ENCODE measurements at regions not wholly inside any gene's neighbourhood (a gene's known extent, or its start where the extent isn't known, plus 50 kb on each side); places are given as distances from the start of the nearest gene placed in this dataset.

- DNase-seq (ENCODE audit: low read depth in 2 of 2, low spot score in 1 of 2), result no peak
Measured at GRCh38 chr2:17079262-17079661, 413.6 kb upstream of the CYRIA start.

GRCh38 chr2:17076533-17076932 is 410.9 kb upstream of the CYRIA start:
- DNase-seq (ENCODE audit: low read depth in 2 of 2, low spot score in 1 of 2), result no peak

DNA sequence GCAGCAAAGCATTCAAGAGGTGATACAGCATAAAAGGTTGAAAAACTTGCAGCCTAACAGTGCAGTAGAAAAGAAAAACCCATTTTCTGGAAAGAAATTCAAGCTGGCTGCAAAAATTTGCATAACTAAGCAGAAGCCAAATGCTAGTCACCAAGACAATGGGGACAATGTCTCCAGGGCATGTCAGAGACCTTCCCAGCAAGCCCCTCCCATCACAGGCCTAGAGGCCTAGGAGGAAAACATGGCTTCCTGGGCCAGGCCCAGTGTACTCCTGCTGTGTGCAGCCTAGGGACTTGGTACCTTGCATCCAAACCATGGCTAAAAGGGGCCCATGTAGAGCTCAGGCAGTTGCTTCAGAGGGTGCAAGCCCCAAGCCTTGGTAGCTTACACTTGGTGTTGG is 405.1 kb upstream of the CYRIA start:
- no peak for DNase-seq (ENCODE audit: low read depth in 2 of 2, low spot score in 1 of 2)

DNA sequence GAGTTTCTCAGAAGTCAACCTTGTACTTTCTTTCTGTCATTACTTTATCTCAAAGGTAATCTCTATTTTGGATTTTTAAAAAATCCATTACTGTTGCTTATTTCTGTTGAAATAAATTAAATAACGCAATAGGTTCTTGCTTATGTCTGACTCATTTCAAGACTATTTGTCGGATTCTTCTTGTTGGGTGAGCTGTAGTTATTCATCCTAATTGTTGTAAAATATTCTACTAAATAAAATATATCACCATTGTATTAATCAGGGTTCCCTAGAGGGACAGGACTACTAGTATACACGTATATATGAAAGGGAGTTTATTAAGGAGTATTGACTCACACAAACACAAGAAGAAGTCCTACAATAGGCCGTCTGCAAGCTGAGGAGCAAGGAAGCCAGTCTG is 403.9 kb upstream of the CYRIA start:
- no peak for DNase-seq (ENCODE audit: low read depth in 2 of 2, low spot score in 1 of 2)

DNA sequence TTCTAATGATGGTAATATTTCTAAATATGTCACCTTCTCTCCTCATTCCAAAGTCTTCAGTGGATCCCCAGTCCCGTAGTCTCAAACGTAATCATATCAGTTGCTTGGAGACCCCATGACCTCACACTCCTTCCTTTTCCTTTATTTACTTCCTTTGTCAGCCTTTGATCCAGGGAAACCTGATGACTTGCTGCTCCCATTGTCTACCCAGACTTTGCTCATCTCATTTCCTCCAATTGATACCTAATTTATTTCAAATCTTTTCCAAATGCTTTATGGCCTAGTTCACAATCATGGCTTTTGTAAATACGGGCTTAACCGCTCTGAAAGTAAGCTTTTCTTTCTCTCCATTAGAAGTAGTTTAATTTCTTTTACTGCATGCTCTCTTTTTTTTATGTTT is 402.4 kb upstream of the CYRIA start:
- no peak for DNase-seq (ENCODE audit: low read depth in 2 of 2, low spot score in 1 of 2)

GRCh38 chr2:17065536-17065935 is 399.9 kb upstream of the CYRIA start:
- DNase-seq (ENCODE audit: low read depth in 2 of 2, low spot score in 1 of 2), result no peak

DNA sequence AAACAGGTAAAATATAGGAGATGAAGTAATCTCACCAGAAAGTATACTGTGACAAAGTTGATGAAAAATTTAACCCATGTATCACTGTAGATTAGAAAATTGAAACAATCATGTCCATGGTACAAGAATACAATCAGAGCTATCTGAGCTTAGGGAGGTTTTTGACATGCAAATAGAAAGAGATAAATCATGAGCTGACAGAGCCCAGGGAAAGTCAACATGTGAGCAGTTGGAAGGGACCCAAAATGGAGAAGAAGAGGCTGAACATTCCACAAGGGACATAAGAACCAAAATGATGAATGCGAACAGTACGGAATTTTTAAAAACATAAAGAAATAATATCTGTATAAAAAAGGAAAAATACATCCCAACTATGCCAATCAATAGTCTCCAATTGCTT is 395.4 kb upstream of the CYRIA start:
- no peak for DNase-seq (ENCODE audit: low read depth in 2 of 2, low spot score in 1 of 2)

GRCh38 chr2:17059458-17059857 is 393.8 kb upstream of the CYRIA start:
- no peak for DNase-seq (ENCODE audit: low read depth in 2 of 2, low spot score in 1 of 2)

DNA sequence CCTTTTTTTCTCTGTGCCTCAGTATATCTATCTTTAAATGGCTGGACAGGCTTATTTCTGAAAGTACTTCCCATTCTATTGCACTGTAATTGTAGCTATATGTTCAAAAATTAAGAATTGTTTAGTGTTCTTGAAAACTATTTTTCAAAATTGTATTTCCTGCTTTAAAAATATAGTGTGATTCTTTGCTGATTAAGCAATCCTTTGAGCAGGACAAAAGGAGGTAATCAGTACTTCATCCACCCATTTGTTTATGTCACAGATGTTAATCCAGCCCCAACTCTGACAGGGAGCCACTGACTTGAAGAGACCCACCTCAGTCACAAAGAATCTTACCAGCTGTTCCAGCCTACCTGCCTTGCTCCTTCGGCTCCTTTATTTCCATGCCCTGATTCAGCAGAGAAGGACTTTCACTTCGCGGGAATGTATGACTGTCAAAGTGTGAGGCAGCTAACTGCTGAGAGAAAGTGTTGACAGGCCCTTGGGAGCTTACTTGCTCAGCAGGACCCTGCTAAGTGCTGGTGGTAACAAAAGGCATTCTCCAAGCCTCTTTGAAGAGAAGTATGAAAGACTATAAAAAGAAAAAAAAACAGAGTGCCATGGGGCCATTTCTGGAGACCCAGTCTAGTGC is 393.3 kb upstream of the CYRIA start:
- no peak for DNase-seq (ENCODE audit: low read depth in 2 of 2, low spot score in 1 of 2)

- DNase-seq (ENCODE audit: low read depth in 2 of 2, low spot score in 1 of 2), result no peak
Measured at GRCh38 chr2:17057109-17058017, 391.7 kb upstream of the CYRIA start.

DNA sequence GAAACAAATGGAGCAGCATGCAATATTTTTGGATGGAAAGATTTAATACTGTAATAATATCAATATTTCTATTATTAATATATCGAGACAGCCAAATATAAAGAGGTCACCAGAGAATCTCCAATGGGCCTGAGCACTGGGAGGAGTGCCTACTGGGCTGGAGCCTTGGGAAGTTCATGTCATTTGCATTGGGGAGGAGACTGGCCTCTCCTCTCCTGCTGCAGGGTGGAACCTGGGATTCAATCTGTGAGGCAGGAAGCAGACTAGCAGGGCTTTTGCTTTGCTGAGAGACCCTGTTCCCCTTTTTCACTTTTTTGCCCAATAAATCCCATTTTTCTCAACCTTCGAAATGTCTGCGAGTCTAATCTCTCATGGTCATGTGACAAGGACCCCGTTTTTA is 390.6 kb upstream of the CYRIA start:
- no peak for DNase-seq (ENCODE audit: low read depth in 2 of 2, low spot score in 1 of 2)

- no peak for DNase-seq (ENCODE audit: low read depth in 2 of 2, low spot score in 1 of 2)
Measured at GRCh38 chr2:17052001-17052400, 386.4 kb upstream of the CYRIA start.

DNA sequence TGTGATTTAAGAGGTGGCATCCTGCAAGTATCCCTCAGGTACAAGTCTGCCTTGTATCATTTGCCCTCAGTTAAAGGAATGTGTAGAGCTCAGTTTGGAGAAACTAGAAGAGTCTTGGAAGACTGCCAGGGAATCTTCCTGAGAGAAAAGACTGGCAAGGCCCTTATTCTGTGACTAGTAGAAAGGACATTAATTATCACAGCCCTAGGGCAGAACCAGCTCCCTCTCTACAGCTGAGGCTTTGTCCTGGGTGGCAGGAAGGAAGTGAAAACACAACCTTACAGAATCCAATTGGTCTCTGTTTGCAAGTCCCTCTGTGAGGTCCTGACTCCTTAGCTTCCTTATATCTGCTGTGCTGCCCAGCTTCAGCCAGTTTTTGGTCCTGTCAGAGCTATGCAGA is 385.9 kb upstream of the CYRIA start:
- DNase-seq (ENCODE audit: low read depth in 2 of 2, low spot score in 1 of 2), result no peak

DNA sequence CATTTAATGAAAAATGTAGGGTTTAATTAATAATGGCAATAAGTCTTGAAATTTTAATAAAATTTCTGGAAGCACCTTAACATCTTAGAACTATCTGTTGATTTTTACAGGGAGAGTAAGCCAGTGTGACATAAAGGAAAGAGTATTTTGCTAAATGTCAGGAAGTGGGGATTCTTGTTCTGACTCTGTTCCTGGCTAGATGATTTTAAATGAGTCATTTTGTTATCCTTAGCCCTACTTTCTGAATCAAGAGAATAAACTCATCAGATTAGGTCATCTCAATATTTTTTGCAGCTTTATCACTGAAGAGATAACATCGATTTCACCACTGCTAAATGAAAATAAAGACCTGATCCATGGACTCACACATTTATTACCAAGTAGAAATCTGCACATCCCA is 377.5 kb upstream of the CYRIA start:
- DNase-seq (ENCODE audit: low read depth in 2 of 2, low spot score in 1 of 2), result no peak

DNA sequence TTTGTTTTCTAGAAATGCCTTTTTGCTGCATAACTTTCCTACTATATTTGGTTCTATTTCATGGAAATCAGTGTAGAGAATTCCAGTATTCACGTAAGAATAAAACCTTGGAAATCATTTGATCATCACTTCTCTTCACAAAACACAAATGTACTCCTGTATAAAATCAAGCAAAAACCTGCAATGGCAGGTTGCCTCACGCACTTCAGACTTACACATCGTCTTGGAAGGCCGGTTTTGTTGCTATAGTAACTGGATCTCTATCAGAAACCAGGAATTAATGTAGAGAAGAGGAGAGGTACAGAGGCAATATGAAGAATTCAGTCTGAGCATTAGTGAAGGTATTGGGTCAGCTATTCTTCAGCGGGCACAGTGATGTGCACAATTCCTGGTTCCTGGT is 370.7 kb upstream of the CYRIA start:
- no peak for DNase-seq (ENCODE audit: low read depth in 2 of 2, low spot score in 1 of 2)

DNA sequence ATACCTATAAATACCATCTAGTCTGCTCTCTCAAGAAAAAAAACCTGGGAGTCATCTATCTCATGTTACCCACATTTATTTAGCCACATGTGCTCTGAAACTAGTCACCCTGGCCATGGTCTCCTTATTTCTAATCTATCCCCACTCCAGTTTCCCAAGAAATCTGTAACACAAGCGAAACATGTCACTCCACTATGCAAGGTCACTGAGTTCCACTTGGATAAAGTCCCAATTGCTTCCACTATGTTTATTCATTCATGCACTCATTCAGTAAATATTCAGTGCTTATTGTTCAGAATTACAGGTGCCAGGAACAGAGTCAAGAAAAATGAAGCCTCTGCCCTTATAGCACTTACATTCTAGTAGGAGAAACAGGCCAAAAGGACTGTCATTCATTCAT is 369.4 kb upstream of the CYRIA start:
- no peak for DNase-seq (ENCODE audit: low read depth in 2 of 2, low spot score in 1 of 2)

DNA sequence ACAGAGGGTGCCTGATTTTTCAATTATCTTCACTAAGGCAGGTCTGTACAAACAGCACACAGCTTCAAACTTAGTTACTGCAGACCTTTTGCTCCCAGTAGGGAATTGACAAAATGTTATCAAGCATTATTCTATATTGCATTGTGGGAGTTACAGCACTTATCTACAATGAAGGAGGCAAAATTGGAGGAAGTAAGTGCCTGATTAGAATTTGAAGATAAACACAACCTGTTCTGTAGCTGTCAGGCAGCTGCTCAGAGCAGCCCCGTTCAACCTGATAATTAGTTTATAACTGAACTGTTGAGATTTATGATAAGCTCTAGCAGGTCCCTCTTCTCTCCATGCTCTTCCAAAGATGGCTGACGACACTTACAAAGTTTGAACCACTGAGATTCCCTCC is 364.4 kb upstream of the CYRIA start:
- no peak for DNase-seq (ENCODE audit: low read depth in 2 of 2, low spot score in 1 of 2)

DNA sequence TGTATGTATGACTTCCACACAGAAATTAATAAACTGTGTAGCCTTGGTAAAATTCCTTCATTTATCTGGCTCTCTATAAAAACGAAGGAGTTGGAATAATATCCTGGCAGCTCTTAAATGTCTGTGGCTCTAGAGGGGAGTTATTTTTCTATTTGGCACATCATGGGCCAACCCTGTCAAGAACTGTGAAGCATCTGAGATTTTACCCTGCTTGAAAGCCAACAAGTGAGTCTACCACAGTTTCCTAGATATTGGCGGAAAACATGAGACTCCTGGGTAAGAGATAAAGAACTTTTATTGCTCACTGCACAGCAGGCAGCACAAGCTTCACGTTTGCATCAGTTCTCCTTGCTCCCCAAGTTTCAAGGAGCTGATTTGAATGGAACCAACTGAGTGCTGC is 346.7 kb upstream of the CYRIA start:
- no peak for DNase-seq (ENCODE audit: low read depth in 2 of 2, low spot score in 1 of 2)

DNA sequence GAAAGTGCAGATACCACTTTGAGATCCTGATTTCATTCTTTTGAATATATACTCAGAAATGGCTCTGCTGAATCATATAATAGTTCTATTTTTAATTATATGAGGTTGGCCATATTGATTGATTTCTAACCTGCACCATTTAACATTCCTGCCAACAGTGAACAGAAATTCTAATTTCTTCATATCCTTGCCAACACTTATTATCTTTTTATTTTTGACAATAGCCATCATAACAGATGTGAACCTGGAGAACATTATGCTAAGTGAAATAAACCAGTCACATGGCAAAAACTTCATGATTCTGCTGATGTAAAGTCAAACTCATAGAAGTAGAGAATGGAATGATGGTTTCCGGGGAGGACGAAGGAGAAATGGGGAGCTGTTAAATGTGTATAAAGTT is 344.5 kb upstream of the CYRIA start:
- no peak for DNase-seq (ENCODE audit: low read depth in 2 of 2, low spot score in 1 of 2)

DNA sequence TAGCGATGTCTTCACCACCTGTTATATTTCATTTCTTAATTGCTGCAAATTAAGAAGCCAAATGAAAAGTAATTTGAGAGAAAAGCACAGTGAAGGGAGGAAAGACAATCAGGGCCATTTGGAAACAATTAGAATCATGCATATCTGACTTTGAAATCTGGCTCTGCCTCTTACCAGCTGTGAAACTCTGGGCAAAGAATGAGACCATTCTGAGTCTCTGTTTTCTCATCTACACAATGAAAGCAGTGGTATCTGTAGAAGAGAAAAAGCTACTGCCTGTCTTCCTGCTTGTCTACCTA is 334.5 kb upstream of the CYRIA start:
- DNase-seq (ENCODE audit: low read depth in 2 of 2, low spot score in 1 of 2), result no peak

DNA sequence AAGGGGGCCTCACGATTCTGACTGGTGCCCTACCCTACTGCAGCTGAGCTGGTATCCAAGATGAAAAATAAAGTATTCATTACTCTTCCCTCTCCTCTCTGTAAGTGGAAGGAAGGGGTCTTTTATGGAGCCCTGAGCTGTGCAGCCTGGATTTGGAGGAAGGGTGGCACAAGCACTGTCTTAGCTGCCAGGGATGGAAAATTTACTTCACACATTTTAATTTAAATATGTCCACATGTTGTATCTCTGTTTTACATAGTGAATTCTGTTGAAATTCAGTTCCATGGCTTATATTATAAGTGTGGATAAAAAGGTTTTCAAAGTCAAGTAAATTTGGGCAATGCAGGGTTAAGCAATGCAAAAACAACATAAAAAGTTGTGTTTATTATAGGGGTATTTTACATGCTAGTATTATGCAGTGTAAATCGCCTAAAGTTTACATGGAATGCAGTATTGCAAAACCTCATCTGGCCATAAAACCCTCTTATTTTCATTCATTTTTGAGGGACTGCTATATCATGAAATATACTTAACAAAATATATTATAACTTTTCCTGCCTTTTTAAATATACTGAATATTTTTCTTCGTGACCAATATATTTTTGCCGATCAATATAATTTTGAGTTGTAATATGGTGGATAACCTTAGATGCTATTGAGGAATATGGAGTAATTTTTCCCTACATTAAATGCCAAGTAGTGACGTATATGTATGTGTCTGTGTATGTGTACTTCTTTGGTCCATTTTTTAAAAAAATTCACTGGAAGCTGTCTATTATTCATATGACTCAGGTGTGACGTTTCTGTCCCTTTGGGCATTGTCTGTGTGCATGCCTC is 333.9 kb upstream of the CYRIA start:
- DNase-seq (ENCODE audit: low read depth in 2 of 2, low spot score in 1 of 2), result no peak

DNA sequence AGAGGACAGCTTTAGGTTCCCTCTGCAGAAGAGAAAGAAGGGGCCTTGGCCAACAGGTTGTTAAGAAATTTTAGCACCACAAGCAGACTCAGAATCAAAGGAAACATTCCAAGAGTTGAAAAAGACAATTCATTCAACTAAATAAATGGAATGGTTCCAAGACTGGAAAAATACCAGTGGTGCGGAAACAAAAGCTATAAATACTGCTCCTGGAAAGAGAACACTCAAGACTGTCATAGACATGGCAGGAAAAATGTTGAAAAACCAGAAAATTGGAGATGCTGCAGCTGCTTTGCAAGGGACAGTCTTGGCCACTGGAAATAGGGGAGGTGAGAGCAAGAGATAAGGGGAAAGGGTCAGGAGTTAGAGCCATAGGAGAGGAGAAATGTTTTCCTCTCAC is 312.7 kb upstream of the CYRIA start:
- no peak for DNase-seq (ENCODE audit: low read depth in 2 of 2, low spot score in 1 of 2)
